Astrocyte of the cerebellum (primary cell): ENCODE measurements at regions not wholly inside any gene's neighbourhood (a gene's known extent, or its start where the extent isn't known, plus 50 kb on each side); places are given as distances from the start of the nearest gene placed in this dataset.

ENCODE experiments used
- DNase-seq: peaks from one replicate; pipeline ENCODE4 v3.0.0-alpha.2; 2011; ENCODE audit warnings: low read depth
- H3K4me3 ChIP-seq: 2 replicates; pipeline ENCODE4 v1.5.1; 2011; ENCODE audit warnings: mild to moderate bottlenecking, low read depth, low read length, moderate library complexity
- in situ Hi-C: cut with HindIII; loops from 2 replicates; pipeline ENCODE4 v1.10.0; 2017; ENCODE audit warnings: low sequenced_read_pairs
- TF ChIP-seq, protein P1 (sequence below): IDR thresholded peaks from 2 replicates; pipeline ENCODE4 v1.5.1; 2012; ENCODE audit warnings: low read length, low read depth, moderate library complexity, mild to moderate bottlenecking; ENCODE audit errors: missing control alignments

DNA sequence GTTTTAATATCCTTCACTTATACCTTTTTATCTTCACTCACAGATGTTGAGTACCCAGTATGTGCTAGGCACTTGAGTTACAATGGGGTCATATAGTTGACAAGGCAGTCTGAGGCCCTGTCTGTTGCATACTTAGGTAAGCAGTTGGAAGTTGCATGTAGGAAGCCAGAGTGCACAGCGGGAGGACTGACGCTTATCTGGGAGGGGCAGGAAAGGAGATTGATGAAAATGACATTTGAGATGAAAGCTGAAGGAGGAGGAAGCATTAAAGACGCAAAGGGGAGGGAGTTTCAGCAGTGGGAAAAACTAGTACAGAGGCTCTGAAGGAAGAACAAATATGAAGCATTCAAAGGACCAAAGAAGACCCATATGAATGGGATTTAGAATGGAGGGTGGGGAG, 266.2 kb downstream of the HTR7 start:
- no peak overlapping the region for H3K4me3 ChIP-seq
- in situ Hi-C loops = loop anchor here (25.0 kb wide), 1 partner anchor 1179 kb away; the partner anchor contains the start of gene IFIT5
- DNase-seq = no peak
- TF ChIP-seq, protein P1, sequence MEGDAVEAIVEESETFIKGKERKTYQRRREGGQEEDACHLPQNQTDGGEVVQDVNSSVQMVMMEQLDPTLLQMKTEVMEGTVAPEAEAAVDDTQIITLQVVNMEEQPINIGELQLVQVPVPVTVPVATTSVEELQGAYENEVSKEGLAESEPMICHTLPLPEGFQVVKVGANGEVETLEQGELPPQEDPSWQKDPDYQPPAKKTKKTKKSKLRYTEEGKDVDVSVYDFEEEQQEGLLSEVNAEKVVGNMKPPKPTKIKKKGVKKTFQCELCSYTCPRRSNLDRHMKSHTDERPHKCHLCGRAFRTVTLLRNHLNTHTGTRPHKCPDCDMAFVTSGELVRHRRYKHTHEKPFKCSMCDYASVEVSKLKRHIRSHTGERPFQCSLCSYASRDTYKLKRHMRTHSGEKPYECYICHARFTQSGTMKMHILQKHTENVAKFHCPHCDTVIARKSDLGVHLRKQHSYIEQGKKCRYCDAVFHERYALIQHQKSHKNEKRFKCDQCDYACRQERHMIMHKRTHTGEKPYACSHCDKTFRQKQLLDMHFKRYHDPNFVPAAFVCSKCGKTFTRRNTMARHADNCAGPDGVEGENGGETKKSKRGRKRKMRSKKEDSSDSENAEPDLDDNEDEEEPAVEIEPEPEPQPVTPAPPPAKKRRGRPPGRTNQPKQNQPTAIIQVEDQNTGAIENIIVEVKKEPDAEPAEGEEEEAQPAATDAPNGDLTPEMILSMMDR = no peak

DNA sequence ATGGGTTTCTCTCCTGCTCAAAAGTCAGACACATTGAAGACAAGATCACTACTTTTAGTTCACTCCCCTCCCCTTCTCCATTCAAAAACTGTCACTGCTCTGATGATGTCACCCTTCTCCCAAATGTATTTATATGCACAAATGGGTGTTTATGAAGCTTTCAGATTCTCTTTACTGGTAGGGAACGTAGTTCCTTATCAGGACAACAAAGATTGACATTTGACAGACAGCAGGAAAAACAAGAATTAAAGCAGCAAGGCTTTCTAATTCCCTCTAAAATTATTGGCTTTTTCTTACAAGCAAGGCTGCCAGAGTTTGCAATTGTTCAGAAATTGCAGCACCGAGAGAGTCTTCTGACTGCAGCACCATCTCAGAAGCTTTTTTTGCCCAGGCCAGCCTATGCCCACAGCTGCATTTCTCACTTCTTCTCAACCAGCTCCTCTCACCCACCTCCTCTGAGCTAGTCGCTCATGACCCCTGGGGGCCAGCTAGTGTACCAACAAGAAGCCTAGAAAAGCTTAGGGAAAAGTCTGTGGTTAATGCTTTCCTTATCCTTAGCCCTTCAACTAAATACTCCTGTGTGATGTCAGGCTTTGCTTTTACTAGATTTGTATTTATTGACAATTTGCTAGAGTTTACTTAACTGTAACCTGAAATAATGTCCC, 265.1 kb downstream of the HTR7 start:
- in situ Hi-C loops = loop anchor here (25.0 kb wide), 1 partner anchor 1180 kb away; the partner anchor contains the start of gene IFIT5
- H3K4me3 ChIP-seq = no peak overlapping the region
- TF ChIP-seq, protein P1 = peak; percentile 83
- peak; percentile 64 for DNase-seq

DNA sequence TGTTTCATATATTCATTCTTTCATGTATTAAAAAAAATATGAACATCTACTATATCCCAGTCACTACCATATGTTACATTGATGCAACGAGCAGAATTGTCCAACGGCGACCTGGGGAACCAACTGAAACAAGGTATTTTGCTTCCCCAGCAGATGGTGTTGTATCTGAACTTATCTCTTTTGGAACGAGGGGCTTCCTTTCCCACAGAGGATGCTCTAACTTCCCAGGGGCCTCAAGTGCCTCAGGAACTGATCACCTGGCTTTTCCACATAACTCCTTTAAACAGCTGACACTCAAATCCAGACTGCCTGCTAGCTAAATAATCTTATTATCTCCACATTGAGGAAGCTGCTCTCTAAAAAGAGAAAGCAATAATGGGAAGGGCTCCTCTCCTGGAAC, 259.3 kb downstream of the HTR7 start:
- in situ Hi-C loops = loop anchor here (25.0 kb wide), 1 partner anchor 1186 kb away; the partner anchor contains the start of gene IFIT5
- TF ChIP-seq, protein P1 = no peak
- no peak overlapping the region for H3K4me3 ChIP-seq
- DNase-seq = no peak

DNA sequence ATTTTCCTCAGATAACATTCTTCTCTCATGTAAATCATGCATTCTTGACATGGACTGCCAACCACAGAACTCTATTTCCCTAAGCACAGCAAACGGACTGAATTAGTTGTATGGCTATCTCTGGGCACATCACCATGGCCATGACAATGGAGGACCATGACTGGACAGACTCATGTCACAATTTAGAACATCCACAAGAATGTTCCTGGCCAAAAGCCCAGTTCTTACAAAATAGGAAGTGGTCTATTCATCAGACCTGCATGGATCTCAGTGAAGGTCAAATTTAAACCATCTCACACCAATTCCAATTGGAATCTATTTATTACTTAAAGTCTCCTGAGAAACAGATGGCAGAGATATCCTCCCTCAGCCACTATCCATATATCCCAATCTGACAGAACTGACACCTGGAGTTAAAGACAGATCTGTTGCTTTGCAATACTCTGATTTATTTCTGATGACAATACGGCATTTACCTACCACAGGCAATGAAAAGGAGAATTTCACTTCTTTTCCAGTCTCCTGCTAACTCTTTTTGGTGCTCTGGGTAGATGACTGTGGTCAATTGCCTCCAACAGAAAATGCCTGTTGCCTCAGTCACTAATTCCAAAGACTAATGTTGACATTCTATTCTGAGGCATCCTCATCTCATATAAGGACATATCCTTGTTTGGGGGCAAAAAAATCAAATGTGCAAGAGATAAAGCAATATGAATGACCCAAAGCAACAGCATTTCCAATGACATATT, 254.8 kb downstream of the HTR7 start:
- in situ Hi-C loops = no loop called here
- TF ChIP-seq, protein P1 = no peak
- DNase-seq = peak; percentile 24
- H3K4me3 ChIP-seq = no peak overlapping the region

DNA sequence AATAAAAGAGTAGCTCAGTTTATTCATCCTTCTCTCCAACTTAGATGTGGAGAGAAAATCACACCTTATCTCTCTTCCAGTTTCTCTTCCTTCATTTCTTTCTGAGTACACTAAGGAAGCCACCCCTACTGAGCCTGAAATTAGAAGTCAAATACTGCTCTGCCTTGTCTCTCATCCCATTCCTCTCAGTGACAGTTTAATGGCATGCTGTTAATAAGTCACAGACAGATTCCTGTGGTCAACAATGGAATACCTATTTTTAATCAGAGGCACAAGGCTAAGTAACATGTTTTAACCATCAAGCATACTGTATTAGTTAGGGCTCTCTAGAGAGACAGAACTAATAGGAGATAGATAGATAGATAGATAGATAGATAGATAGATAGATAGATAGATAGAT, 253.2 kb downstream of the HTR7 start:
- TF ChIP-seq, protein P1 = no peak

DNA sequence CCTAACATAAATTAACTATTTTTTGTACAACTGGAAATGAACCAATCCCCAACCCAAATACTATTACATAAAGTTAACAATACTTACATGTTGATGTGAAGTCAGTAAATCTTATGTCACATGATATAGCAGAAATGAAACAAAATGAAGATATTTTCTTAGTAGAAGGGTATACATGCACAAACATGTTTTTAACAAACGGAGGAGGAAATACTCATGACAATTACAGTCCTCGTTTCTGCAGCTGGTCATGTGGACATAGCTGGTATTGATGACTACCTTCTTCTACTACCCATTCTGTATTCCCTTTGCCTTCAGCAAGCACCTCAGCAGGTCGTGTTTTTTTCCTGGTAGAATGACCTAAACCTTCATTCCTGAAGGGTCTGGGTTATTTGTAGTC, 252.3 kb downstream of the HTR7 start:
- no peak for DNase-seq
- H3K4me3 ChIP-seq = no peak overlapping the region
- in situ Hi-C loops = no loop called here
- TF ChIP-seq, protein P1 = no peak

More for the DNA sequence above, 253.2 kb downstream of the HTR7 start:
- in situ Hi-C loops = no loop called here
- DNase-seq = no peak
- no peak overlapping the region for H3K4me3 ChIP-seq
